Stimulated activated CD8-positive, alpha-beta memory T cell treated with anti-CD3 and anti-CD28 coated beads, Interleukin-4, amount 100 ng/mL, for 48 hours (primary cell): ENCODE measurements at regions not wholly inside any gene's neighbourhood (a gene's known extent, or its start where the extent isn't known, plus 50 kb on each side); places are given as distances from the start of the nearest gene placed in this dataset.

Experiments used
- DNase-seq: peaks from one replicate; pipeline ENCODE4 v3.0.0-alpha.2; 2020

- DNase-seq, result no peak
Measured at GRCh38 chr10:88023676-88024075, 160.3 kb downstream of the PTEN start.

GRCh38 chr10:88026031-88026430, 162.6 kb downstream of the PTEN start:
- no peak for DNase-seq

GRCh38 chr10:88027570-88027969, 164.1 kb downstream of the PTEN start:
- DNase-seq, result no peak

GRCh38 chr10:88028072-88028471, 164.6 kb downstream of the PTEN start:
- DNase-seq, result no peak

- no peak for DNase-seq
Measured at GRCh38 chr10:88028654-88029053, 165.2 kb downstream of the PTEN start.

GRCh38 chr10:88032566-88032965, 169.1 kb downstream of the PTEN start:
- DNase-seq, result no peak

GRCh38 chr10:88033385-88033784, 170.0 kb downstream of the PTEN start:
- DNase-seq, result no peak

GRCh38 chr10:88033793-88034192, 170.4 kb downstream of the PTEN start:
- DNase-seq, result no peak

GRCh38 chr10:88036126-88036525, 172.7 kb downstream of the PTEN start:
- DNase-seq, result no peak

- no peak for DNase-seq
Measured at GRCh38 chr10:88037623-88038022, 174.2 kb downstream of the PTEN start.

GRCh38 chr10:88038268-88038667, 174.8 kb downstream of the PTEN start:
- DNase-seq, result no peak

- DNase-seq, result no peak
Measured at GRCh38 chr10:88039496-88040200, 176.2 kb downstream of the PTEN start.

GRCh38 chr10:88041243-88042159, 178.1 kb downstream of the PTEN start:
- DNase-seq, result no peak

- DNase-seq, result no peak
Measured at GRCh38 chr10:88042160-88043100, 179.0 kb downstream of the PTEN start.

GRCh38 chr10:88045096-88045495, 181.7 kb downstream of the PTEN start:
- no peak for DNase-seq

- no peak for DNase-seq
Measured at GRCh38 chr10:88045656-88046415, 182.4 kb downstream of the PTEN start.

GRCh38 chr10:88047579-88047978, 184.2 kb downstream of the PTEN start:
- no peak for DNase-seq

- no peak for DNase-seq
Measured at GRCh38 chr10:88048312-88048711, 184.9 kb downstream of the PTEN start.

- no peak for DNase-seq
Measured at GRCh38 chr10:88049204-88049603, 185.8 kb downstream of the PTEN start.

GRCh38 chr10:88057720-88058119, 194.3 kb downstream of the PTEN start:
- DNase-seq, result no peak

- no peak for DNase-seq
Measured at GRCh38 chr10:88058750-88059149, 195.3 kb downstream of the PTEN start.

- DNase-seq, result no peak
Measured at GRCh38 chr10:88059190-88059589, 195.8 kb downstream of the PTEN start.
